Trophoblast cell (in vitro differentiated cells and primary cell): ENCODE measurements at regions not wholly inside any gene's neighbourhood (a gene's known extent, or its start where the extent isn't known, plus 50 kb on each side); places are given as distances from the start of the nearest gene placed in this dataset.

Experiments
- DNase-seq, 2 donors: peaks; one replicate each; pipeline ENCODE4 v3.0.0-alpha.2; 2016
- H2AFZ ChIP-seq: 2 replicates; pipeline ENCODE4 v1.6.1; 2013; ENCODE audit warnings: low read length, moderate library complexity, mild to moderate bottlenecking; ENCODE audit not compliant: insufficient read depth, poor library complexity
- H2AK5ac ChIP-seq: 2 replicates; pipeline ENCODE4 v1.6.1; 2013; ENCODE audit warnings: mild to moderate bottlenecking, low read length
- H2BK120ac ChIP-seq: 2 replicates; pipeline ENCODE4 v1.6.1; 2013; ENCODE audit warnings: low read length, mild to moderate bottlenecking, moderate library complexity; ENCODE audit not compliant: insufficient read depth, poor library complexity
- H2BK12ac ChIP-seq: 2 replicates; pipeline ENCODE4 v1.6.1; 2013; ENCODE audit warnings: mild to moderate bottlenecking, low read length, moderate library complexity
- H2BK5ac ChIP-seq: 2 replicates; pipeline ENCODE4 v1.6.1; 2013; ENCODE audit warnings: low read length, low read depth, moderate library complexity, mild to moderate bottlenecking; ENCODE audit not compliant: poor library complexity
- H3K14ac ChIP-seq: 2 replicates; pipeline ENCODE4 v1.6.1; 2013; ENCODE audit warnings: mild to moderate bottlenecking, low read length
- H3K18ac ChIP-seq: 2 replicates; pipeline ENCODE4 v1.6.1; 2013; ENCODE audit warnings: mild to moderate bottlenecking, low read length
- H3K23ac ChIP-seq: 2 replicates; pipeline ENCODE4 v1.6.1; 2013; ENCODE audit warnings: low read length
- H3K27ac ChIP-seq: 2 replicates; pipeline ENCODE4 v1.5.1; 2013; ENCODE audit warnings: low read depth, mild to moderate bottlenecking, inconsistent platforms, low read length, moderate library complexity
- H3K27me3 ChIP-seq: 2 replicates; pipeline ENCODE4 v1.6.1; 2013; ENCODE audit warnings: inconsistent platforms, mild to moderate bottlenecking, low read length, moderate library complexity; ENCODE audit not compliant: insufficient read depth
- H3K36me3 ChIP-seq, 2 experiments: 1 replicate in 1 of 2; 2 replicates in 1 of 2; pipeline ENCODE4 v1.6.1; 2013; ENCODE audit warnings: low read length in 2 of 2, mild to moderate bottlenecking in 2 of 2, moderate library complexity in 1 of 2; ENCODE audit not compliant: insufficient read depth in 2 of 2, control insufficient read depth in 1 of 2
- H3K4ac ChIP-seq: 2 replicates; pipeline ENCODE4 v1.6.1; 2013; ENCODE audit warnings: low read depth, mild to moderate bottlenecking, low read length, moderate library complexity
- H3K4me1 ChIP-seq, 2 experiments: 1 replicate in 1 of 2; 2 replicates in 1 of 2; pipeline ENCODE4 v1.6.1; 2013; ENCODE audit warnings: low read length in 2 of 2, mild to moderate bottlenecking in 2 of 2, moderate library complexity in 1 of 2; ENCODE audit not compliant: insufficient read depth in 2 of 2, control insufficient read depth in 1 of 2
- H3K4me2 ChIP-seq: 2 replicates; pipeline ENCODE4 v1.6.1; 2013; ENCODE audit warnings: inconsistent platforms, mild to moderate bottlenecking, low read length, moderate library complexity
- H3K4me3 ChIP-seq: 2 replicates; pipeline ENCODE4 v1.5.1; 2013; ENCODE audit warnings: mild to moderate bottlenecking, low read depth, low read length, inconsistent platforms
- H3K79me1 ChIP-seq: one replicate; pipeline ENCODE4 v1.6.1; 2013; ENCODE audit warnings: low read length
- H3K79me2 ChIP-seq: 2 replicates; pipeline ENCODE4 v1.6.1; 2013; ENCODE audit warnings: low read length, mild to moderate bottlenecking; ENCODE audit not compliant: control insufficient read depth, insufficient read depth, poor library complexity
- H3K9ac ChIP-seq: 2 replicates; pipeline ENCODE4 v1.6.1; 2013; ENCODE audit warnings: mild to moderate bottlenecking, low read length
- H3K9me3 ChIP-seq: 2 replicates; pipeline ENCODE4 v1.6.1; 2013; ENCODE audit warnings: low read depth, mild to moderate bottlenecking, control low read depth, inconsistent platforms, low read length; ENCODE audit not compliant: insufficient read depth
- H4K12ac ChIP-seq: 2 replicates; pipeline ENCODE4 v1.6.1; 2013; ENCODE audit warnings: low read depth, mild to moderate bottlenecking, low read length, moderate library complexity
- H4K8ac ChIP-seq: 2 replicates; pipeline ENCODE4 v1.6.1; 2013; ENCODE audit warnings: low read depth, mild to moderate bottlenecking, low read length, moderate library complexity
- H4K91ac ChIP-seq: one replicate; pipeline ENCODE4 v1.6.1; 2013; ENCODE audit warnings: low read depth, mild to moderate bottlenecking, low read length, moderate library complexity
- WGBS: extraction: QIAGEN DNeasy Blood & Tissue Kit; methylation state at CpG from one replicate; pipeline ENCODE4 v1.1.7; 2013; ENCODE audit warnings: missing lambda C conversion rate; ENCODE audit not compliant: insufficient read length, insufficient coverage; ENCODE audit errors: extremely low coverage; 5-methylcytosine and 5-hydroxymethylcytosine counted together

GRCh38 chr16:77009453-77009852, 181.5 kb upstream of the MON1B start:
- H2BK5ac ChIP-seq = no peak overlapping the region
- no peaks in the 10 kb centered on the region for H3K27me3 ChIP-seq
- no peak overlapping the region for H4K8ac ChIP-seq
- H3K9me3 ChIP-seq = no peaks in the 10 kb centered on the region
- H4K91ac ChIP-seq = no peak overlapping the region
- H3K9ac ChIP-seq = no peak overlapping the region
- H3K14ac ChIP-seq = no peak overlapping the region
- H3K79me1 ChIP-seq = no peaks in the 10 kb centered on the region
- no peak overlapping the region for H3K4me2 ChIP-seq
- no peak overlapping the region for H2BK120ac ChIP-seq
- DNase-seq = peak; percentile 22 to 71
- no peaks in the 10 kb centered on the region for H3K79me2 ChIP-seq
- H3K27ac ChIP-seq = no peak overlapping the region
- H3K4me3 ChIP-seq = no peak overlapping the region
- no peak overlapping the region for H2BK12ac ChIP-seq
- no peak overlapping the region for H2AFZ ChIP-seq
- H3K4ac ChIP-seq = no peak overlapping the region
- H4K12ac ChIP-seq = no peak overlapping the region
- no peaks in the 10 kb centered on the region for H3K36me3 ChIP-seq
- H2AK5ac ChIP-seq = no peak overlapping the region
- no peak overlapping the region for H3K23ac ChIP-seq
- no CpG with 5 or more reads among the region's 6 CpGs for WGBS
- H3K18ac ChIP-seq = no peak overlapping the region
- H3K4me1 ChIP-seq = no peaks in the 10 kb centered on the region

GRCh38 chr16:77014441-77014840, 176.5 kb upstream of the MON1B start:
- Histone ChIP-seq H3K9me3 (no peaks in the 10 kb centered on the region), H3K18ac (no peak overlapping the region), H4K8ac (no peak overlapping the region), H3K4me2 (no peak overlapping the region), H3K23ac (no peak overlapping the region), H3K79me2 (no peaks in the 10 kb centered on the region), H3K14ac (no peak overlapping the region), H2BK12ac (no peak overlapping the region), H3K79me1 (no peaks in the 10 kb centered on the region), H3K27ac (no peak overlapping the region), H2BK120ac (no peak overlapping the region), H3K4ac (no peak overlapping the region), H3K9ac (no peak overlapping the region), H4K12ac (no peak overlapping the region), H3K27me3 (no peaks in the 10 kb centered on the region), H3K36me3 (no peaks in the 10 kb centered on the region), H3K4me1 (no peaks in the 10 kb centered on the region), H4K91ac (no peak overlapping the region), H3K4me3 (no peak overlapping the region), H2BK5ac (no peak overlapping the region), H2AFZ (no peak overlapping the region), H2AK5ac (no peak overlapping the region)
- DNase-seq = no peak
- WGBS = no CpG with 5 or more reads among the region's 2 CpGs

GRCh38 chr16:77030600-77030999, 160.4 kb upstream of the MON1B start:
- H3K9ac ChIP-seq = no peak overlapping the region
- no peak overlapping the region for H3K14ac ChIP-seq
- no peak overlapping the region for H2BK120ac ChIP-seq
- H3K4me2 ChIP-seq = no peak overlapping the region
- peaks cover 2% of the 10 kb centered on the region for H3K79me1 ChIP-seq
- H3K27me3 ChIP-seq = no peaks in the 10 kb centered on the region
- no peaks in the 10 kb centered on the region for H3K36me3 ChIP-seq
- H3K18ac ChIP-seq = no peak overlapping the region
- H3K23ac ChIP-seq = no peak overlapping the region
- H4K8ac ChIP-seq = no peak overlapping the region
- H2AK5ac ChIP-seq = no peak overlapping the region
- H2AFZ ChIP-seq = no peak overlapping the region
- no peak overlapping the region for H3K4ac ChIP-seq
- DNase-seq = no peak
- no peak overlapping the region for H3K27ac ChIP-seq
- peaks cover 2 to 4% of the 10 kb centered on the region in 2 experiments for H3K4me1 ChIP-seq
- H2BK12ac ChIP-seq = no peak overlapping the region
- no peak overlapping the region for H2BK5ac ChIP-seq
- H3K9me3 ChIP-seq = no peaks in the 10 kb centered on the region
- H3K4me3 ChIP-seq = no peak overlapping the region
- no peak overlapping the region for H4K91ac ChIP-seq
- WGBS = no CpG with 5 or more reads among the region's 1 CpG
- no peaks in the 10 kb centered on the region for H3K79me2 ChIP-seq
- H4K12ac ChIP-seq = no peak overlapping the region

- peaks cover 0 to 7% of the 10 kb centered on the region in 2 experiments for H3K4me1 ChIP-seq
- H3K79me2 ChIP-seq = no peaks in the 10 kb centered on the region
- no peak overlapping the region for H3K27ac ChIP-seq
- H3K36me3 ChIP-seq = no peaks in the 10 kb centered on the region
- no peak overlapping the region for H2BK5ac ChIP-seq
- H3K18ac ChIP-seq = no peak overlapping the region
- no peak overlapping the region for H2BK12ac ChIP-seq
- no peak overlapping the region for H4K8ac ChIP-seq
- H3K9ac ChIP-seq = no peak overlapping the region
- H4K12ac ChIP-seq = no peak overlapping the region
- DNase-seq = no peak
- H2AFZ ChIP-seq = no peak overlapping the region
- H3K4me2 ChIP-seq = no peak overlapping the region
- H2AK5ac ChIP-seq = no peak overlapping the region
- WGBS = no CpG with 5 or more reads among the region's 2 CpGs
- no peaks in the 10 kb centered on the region for H3K9me3 ChIP-seq
- no peak overlapping the region for H3K4ac ChIP-seq
- no peaks in the 10 kb centered on the region for H3K27me3 ChIP-seq
- no peak overlapping the region for H3K23ac ChIP-seq
- no peak overlapping the region for H3K14ac ChIP-seq
- H2BK120ac ChIP-seq = no peak overlapping the region
- peaks cover 3% of the 10 kb centered on the region for H3K79me1 ChIP-seq
- no peak overlapping the region for H3K4me3 ChIP-seq
- no peak overlapping the region for H4K91ac ChIP-seq
Measured at GRCh38 chr16:77033516-77033915, 157.5 kb upstream of the MON1B start.
